C4-2B (cell line): ENCODE measurements at regions not wholly inside any gene's neighbourhood (a gene's known extent, or its start where the extent isn't known, plus 50 kb on each side); places are given as distances from the start of the nearest gene placed in this dataset.

ENCODE experiments used
- H3K27ac ChIP-seq: fragments of 450-650 bp; 2 replicates; pipeline ENCODE4 v1.5.1; 2017
- ZFX ChIP-seq: fragments of 450-650 bp; IDR thresholded peaks from 2 replicates; pipeline ENCODE4 v1.6.1; 2017
- TF ChIP-seq, protein P1 (sequence below): fragments of 450-650 bp; conservative IDR thresholded peaks from 2 replicates; pipeline ENCODE4 v1.5.1; 2017; ENCODE audit warnings: mild to moderate bottlenecking

DNA sequence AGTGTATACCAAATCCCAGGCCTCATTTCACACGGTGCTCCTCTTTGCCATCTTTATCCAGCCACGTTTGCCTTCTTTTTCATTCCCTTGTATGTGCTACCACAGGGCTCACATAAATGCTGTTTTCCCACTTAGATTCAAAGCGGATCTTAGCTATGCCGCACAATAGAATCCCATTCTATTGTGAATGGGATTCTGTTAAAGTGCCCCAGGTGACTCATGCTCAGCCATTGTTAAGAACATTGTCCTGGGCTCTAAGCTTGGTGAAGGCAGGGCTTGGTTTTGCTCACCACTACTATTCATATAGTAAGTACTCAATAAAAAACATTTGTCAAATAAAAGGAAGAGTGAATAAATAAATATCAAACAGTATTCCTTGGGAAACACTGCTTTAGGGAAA, 72.3 kb upstream of the PHYHIPL start:
- TF ChIP-seq, protein P1, sequence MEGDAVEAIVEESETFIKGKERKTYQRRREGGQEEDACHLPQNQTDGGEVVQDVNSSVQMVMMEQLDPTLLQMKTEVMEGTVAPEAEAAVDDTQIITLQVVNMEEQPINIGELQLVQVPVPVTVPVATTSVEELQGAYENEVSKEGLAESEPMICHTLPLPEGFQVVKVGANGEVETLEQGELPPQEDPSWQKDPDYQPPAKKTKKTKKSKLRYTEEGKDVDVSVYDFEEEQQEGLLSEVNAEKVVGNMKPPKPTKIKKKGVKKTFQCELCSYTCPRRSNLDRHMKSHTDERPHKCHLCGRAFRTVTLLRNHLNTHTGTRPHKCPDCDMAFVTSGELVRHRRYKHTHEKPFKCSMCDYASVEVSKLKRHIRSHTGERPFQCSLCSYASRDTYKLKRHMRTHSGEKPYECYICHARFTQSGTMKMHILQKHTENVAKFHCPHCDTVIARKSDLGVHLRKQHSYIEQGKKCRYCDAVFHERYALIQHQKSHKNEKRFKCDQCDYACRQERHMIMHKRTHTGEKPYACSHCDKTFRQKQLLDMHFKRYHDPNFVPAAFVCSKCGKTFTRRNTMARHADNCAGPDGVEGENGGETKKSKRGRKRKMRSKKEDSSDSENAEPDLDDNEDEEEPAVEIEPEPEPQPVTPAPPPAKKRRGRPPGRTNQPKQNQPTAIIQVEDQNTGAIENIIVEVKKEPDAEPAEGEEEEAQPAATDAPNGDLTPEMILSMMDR, result no peak
- no peak for TF ChIP-seq ZFX
- no peak overlapping the region for H3K27ac ChIP-seq

DNA sequence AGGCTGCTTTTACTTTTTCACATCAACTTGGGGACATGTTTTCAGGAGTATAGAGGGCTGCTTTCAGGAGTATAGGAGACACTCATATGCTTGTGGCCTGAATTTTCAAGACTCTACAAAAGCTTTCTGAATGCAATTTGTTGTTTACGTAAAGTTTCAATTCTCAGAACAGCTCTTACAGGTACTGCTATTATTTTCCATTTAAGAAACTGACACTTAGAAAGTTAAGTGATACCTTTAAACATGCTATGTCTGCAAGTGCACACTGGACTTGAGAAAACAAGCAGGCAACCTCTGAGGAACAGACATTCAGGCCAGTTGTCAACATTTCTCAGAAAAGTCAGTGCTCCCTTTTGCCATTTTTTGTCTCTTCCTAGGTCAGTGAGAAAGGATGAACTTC, 70.0 kb upstream of the PHYHIPL start:
- TF ChIP-seq ZFX, result no peak
- H3K27ac ChIP-seq, result no peak overlapping the region

DNA sequence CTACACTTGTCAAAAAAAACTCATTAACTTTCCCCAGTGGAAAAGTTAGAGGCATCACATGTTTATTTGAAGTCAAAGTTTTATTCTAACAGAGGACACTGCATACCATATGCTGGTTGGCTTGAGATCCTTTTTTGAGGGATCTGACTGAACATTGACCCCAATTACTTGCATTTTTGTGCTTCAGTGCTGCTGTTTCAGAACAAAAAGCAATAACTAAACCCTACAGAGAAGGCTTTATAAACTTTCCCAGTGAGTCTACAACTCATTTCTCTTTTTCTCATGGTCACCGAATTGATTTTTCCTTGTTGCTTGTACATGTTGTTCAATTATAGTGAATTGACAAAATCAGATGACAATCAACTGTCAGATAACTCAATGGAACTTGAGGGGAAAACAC, 69.3 kb upstream of the PHYHIPL start:
- no peak for TF ChIP-seq ZFX
- TF ChIP-seq, protein P1, result no peak
- no peak overlapping the region for H3K27ac ChIP-seq

DNA sequence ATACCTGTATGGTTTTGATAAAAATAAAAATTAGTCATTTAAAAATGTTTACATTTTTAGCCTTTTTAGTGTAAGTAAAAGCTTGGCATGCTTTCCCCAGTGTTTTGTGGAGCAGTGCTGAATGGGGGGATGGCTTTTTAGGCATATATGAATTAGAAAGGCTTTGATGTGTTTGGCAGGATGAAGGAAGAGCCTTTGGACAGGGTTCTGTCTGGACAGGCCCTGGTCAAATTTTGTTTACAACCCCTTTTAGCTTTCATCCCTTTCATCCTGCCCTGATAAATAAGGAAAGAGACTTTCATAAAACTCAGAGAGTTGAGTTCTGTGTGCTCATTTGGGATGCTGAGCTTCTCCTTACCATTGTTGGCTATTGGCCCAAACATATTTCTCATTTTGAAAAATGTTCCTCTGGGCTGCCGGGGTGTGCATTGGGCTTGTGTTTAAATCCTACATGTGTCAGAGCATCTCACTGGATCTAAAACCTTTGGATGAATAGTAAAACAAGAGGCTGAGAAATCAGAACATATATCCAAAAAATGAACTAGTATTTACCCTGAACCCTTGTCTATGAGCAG, 68.1 kb upstream of the PHYHIPL start:
- no peak overlapping the region for H3K27ac ChIP-seq
- TF ChIP-seq ZFX, result no peak
- TF ChIP-seq, protein P1, result no peak

- H3K27ac ChIP-seq, result no peak overlapping the region
- no peak for TF ChIP-seq ZFX
Observed at GRCh38 chr10:59108886-59109288, 67.6 kb upstream of the PHYHIPL start.

DNA sequence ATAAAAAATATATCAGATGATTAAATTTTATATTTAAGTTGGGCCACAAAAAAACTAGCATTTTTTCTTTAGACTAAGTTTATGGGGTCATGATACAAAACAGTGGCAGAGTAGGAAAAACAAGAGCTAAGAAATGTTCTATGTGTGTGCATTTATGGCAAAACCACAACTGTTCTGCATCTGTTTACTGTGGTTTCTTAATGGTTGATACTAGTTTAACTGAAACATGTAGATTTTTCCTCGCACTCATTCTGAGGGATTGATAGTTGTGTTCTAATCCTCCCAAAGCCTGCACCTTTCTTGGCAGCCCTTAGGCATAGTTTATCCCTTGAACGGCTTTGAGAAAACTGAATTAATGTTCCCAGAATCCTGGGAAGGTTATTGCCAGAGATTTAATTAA, 66.6 kb upstream of the PHYHIPL start:
- TF ChIP-seq ZFX, result no peak
- TF ChIP-seq, protein P1, result no peak
- H3K27ac ChIP-seq, result no peak overlapping the region

DNA sequence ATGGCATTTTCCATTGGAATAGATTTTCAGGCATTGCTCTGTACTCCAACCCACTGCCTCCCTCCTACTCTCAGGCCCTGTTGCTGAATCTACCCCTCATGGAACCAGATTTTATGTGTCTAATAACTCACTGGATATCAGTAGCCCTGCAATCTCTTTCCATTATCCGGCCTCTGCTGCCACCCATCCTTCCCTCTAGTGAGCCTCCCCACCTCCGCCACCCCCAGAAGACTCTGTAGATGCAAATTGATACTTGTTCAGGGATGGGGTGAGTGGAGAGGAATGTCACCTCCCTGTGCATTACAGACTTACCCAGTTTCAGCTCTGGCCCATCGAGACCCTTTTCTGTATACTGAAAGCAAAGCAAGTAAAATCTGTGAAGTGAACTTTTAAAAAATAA, 52.3 kb upstream of the PHYHIPL start:
- no peak overlapping the region for H3K27ac ChIP-seq
- TF ChIP-seq ZFX, result no peak
- TF ChIP-seq, protein P1, result no peak

DNA sequence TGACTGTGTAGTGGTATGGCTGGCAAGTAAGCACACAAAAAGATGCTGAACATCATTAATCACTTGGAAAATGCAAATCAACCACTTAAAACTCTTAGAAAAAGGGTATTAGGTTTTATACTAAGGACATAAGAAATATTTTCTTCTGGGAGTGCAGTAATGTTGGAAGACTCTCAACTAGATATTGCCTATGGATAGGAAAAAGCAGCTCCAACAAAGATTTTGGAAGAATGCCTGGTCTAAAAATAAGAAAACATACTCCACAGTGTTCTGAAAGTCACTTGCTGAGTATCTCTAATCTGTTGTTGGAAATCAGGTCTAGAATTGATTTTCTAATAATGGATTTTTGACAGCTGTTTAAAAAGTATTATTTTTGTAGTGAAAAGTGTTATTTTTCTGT, 50.8 kb upstream of the PHYHIPL start:
- TF ChIP-seq, protein P1, result no peak
- no peak for TF ChIP-seq ZFX
- no peak overlapping the region for H3K27ac ChIP-seq
